AG04449 (cell line): ENCODE measurements at regions not wholly inside any gene's neighbourhood (a gene's known extent, or its start where the extent isn't known, plus 50 kb on each side); places are given as distances from the start of the nearest gene placed in this dataset.

Experiments used
- CTCF ChIA-PET: fragments of 350-600 bp; formaldehyde crosslinking; extraction: SDS; loops from one replicate; lab custom pipeline; 2021; ENCODE audit warnings: antibody characterized with exemption; lab: Yijun Ruan, JAX
- POLR2A ChIA-PET: fragments of 400-600, 350-600 bp; formaldehyde crosslinking; extraction: SDS; loops from one replicate; lab custom pipeline; 2020; ENCODE audit warnings: antibody characterized with exemption, inconsistent platforms; lab: Yijun Ruan, JAX
- DNase-seq: peaks from one replicate; pipeline ENCODE4 v3.0.0-alpha.2; 2010; ENCODE audit warnings: low read depth, low spot score
- H3K4me3 ChIP-seq: 2 replicates; pipeline ENCODE4 v1.5.1; 2011; ENCODE audit warnings: low read depth, mild to moderate bottlenecking, control low read depth, low read length
- TF ChIP-seq, protein P1 (sequence below): IDR thresholded peaks from one replicate; pipeline ENCODE4 v1.5.1; 2011; ENCODE audit warnings: mild to moderate bottlenecking, moderate library complexity, low read length, control low read depth, inconsistent platforms; ENCODE audit not compliant: insufficient read depth; ENCODE audit errors: missing control alignments

DNA sequence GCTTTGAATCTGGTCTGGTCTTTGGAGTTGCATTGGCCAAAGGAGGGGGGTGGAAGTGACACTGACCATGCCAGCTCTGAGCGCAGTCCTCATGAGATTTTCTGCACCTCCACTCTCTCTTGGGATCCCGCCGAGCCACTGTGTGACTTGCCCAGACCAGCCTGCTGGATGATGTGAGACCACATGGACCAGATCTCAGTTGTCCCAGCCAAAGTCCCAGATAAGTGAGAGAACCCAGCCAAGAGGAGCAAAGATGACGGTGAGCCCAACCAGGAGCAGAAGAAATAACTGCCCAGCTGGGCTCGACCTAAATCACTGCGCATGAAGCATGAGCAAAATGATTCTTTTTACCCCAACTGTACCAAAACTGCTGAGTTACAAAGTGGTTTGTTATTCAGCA lies 96.5 kb upstream of the ERCC4 start:
- CTCF ChIA-PET: no interaction called here
- TF ChIP-seq, protein P1, sequence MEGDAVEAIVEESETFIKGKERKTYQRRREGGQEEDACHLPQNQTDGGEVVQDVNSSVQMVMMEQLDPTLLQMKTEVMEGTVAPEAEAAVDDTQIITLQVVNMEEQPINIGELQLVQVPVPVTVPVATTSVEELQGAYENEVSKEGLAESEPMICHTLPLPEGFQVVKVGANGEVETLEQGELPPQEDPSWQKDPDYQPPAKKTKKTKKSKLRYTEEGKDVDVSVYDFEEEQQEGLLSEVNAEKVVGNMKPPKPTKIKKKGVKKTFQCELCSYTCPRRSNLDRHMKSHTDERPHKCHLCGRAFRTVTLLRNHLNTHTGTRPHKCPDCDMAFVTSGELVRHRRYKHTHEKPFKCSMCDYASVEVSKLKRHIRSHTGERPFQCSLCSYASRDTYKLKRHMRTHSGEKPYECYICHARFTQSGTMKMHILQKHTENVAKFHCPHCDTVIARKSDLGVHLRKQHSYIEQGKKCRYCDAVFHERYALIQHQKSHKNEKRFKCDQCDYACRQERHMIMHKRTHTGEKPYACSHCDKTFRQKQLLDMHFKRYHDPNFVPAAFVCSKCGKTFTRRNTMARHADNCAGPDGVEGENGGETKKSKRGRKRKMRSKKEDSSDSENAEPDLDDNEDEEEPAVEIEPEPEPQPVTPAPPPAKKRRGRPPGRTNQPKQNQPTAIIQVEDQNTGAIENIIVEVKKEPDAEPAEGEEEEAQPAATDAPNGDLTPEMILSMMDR: no peak
- DNase-seq: no peak
- POLR2A ChIA-PET: no interaction called here
- H3K4me3 ChIP-seq: no peak overlapping the region

DNA sequence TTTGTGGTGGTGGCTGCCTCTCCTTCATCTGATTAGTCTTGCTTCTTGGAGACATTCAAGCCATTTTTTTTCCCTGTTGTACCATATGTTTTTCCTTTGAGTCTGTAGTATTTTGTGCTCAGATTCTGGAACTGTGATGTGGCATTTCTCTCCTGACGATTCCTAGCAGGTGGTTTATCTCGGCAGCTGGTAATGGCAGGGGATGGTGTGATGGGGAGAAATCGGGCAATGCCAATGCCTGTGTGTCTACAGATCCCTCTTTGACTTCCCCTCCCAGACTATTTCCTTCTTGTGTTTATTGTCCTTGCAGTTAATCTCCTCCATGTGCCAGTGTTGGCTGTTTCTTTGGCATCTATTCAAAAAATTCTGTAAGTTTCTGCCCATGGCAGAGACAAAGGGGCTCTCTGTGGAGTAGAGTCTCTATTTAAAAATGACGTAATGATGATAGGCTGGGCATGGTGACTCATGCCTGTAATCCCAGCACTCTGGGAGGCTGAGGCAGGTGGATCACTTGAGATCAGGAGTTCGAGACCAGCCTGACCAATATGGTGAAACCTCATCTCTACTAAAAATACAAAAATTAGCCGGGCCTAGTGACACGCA lies 90.2 kb upstream of the ERCC4 start:
- CTCF ChIA-PET: no interaction called here
- no peak for DNase-seq
- POLR2A ChIA-PET: interaction anchor here (0.6 kb wide), 1 partner anchor 1837 kb away, joined by 3 read pairs; no protein-coding TSS in a partner anchor
- H3K4me3 ChIP-seq: no peak overlapping the region
- TF ChIP-seq, protein P1: no peak

DNA sequence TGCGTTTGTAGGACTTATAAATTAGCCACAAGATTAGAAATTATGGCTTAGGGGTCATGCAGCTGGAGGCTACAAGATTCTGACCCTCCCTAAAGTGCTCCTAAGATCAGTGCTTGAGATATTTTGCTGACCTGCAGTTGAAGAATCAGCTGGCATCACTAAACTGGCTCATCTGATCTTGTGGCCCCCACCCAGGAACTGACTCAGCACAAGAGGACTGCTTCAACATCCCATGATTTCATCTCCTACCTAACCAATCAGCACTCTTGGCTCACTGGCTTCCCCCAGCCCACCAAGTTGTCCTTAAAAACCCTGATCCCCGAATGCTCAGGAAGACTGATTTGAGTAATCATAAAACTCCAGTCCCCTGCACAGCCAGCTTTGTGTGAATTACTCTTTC lies 86.4 kb upstream of the ERCC4 start:
- DNase-seq: no peak
- H3K4me3 ChIP-seq: no peak overlapping the region
- TF ChIP-seq, protein P1: no peak
- CTCF ChIA-PET: no interaction called here
- POLR2A ChIA-PET: no interaction called here

DNA sequence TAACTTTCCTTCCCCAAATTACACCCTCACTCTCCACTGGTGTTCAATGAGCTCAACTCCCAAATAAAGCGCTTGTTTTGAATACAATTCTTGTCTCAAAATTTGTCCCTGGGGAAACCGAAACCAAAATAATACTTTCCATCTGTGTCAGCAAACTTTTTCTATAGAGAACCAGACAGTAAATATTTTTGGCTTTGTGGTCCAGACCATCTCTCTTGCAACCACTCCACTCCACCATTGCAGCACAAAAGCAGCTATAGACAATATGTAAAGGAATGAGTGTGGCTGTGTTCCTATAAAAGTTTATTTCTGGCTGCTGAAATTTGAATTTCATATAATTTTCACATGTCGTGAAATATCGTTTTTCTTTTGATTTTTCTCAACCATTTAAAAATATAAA lies 84.6 kb upstream of the ERCC4 start:
- ChIA-PET CTCF (no interaction called here), POLR2A (no interaction called here)
- DNase-seq: no peak
- TF ChIP-seq, protein P1: no peak
- H3K4me3 ChIP-seq: no peak overlapping the region

DNA sequence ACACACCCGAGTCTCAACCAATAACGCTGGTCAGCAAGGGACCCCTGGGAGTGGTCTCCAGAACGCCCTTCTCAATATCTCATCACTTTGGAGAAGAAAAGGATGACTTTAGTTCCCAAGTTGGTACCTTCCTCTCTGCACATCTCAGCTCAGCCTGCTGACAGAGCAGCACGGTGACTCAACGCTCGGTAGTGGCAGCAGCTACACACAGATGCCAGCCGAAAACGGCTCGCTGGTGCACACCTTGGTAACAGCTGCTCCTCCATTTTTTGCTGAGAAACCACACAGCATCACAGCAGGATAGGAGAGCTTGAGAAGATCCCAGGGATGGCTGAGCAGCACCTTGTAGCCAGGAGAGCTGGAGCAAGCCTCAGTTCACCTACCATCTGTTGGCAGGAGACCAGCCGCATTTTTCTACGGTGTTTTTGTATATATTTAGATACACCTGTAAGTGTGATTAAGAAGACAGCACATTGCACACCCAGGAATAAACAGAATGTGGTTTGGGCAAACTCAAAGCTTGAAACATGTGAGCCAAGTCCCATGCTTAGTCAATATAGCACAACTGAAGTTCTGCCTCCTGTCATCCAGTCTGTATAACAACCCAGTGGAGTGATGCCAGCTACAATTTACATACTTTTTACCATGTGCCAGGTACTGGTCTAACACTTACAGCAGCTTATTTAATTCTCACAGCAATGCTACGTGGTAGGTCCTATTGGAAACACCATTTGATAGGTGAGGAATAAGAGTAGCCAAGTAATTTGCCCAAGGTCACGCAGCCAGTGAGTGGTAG lies 83.8 kb upstream of the ERCC4 start:
- TF ChIP-seq, protein P1: no peak
- ChIA-PET POLR2A (no interaction called here), CTCF (no interaction called here)
- no peak for DNase-seq
- no peak overlapping the region for H3K4me3 ChIP-seq

DNA sequence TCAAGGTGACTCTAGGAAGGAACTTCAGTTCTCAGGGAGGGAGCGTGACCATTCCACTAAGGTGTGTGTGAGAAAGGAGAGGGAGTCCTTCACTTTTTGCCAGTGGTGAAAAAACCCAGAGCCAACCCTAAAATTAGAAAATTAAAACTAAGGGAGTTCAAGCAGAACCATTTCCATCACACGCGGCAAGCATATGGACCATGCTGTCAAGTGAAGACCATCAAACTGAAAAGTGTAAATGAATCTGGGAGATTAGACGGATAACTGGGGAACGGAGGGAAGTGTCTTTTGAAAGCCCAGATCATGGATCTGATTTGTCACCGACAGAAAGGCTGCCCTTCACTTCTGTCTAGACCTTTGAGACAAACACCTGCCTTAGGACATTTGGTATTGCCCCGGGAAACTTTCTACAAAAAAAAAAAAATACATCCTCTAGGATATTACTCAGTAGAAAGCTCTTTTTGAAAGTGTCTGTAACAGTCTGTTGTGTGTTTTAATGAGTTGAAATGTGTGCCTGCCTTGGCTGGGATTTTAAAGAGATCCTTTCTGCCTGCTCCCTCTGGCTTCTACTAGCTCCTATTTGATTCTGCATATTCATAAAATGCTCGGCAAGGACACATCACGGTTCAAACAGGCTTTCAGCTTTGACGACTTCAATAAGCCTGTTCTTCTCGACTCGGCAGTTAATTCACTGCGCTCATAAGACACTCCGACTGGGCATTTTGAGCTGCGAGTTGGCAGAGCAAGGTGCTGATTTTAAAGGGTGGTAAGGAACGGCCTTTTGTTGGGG lies 81.4 kb upstream of the ERCC4 start:
- TF ChIP-seq, protein P1: no peak
- ChIA-PET POLR2A (no interaction called here), CTCF (no interaction called here)
- no peak overlapping the region for H3K4me3 ChIP-seq
- no peak for DNase-seq
